RCC 7860 (cell line): ENCODE measurements at regions not wholly inside any gene's neighbourhood (a gene's known extent, or its start where the extent isn't known, plus 50 kb on each side); places are given as distances from the start of the nearest gene placed in this dataset.
A peak's percentile ranks its signal among the peaks of the same experiment; 100 is the strongest.

Experiments
- DNase-seq: peaks from one replicate; pipeline ENCODE4 v3.0.0-alpha.2; 2015; ENCODE audit warnings: low spot score
- FAIRE-seq: peaks from 2 replicates; lab custom pipeline; 2012; peaks lifted over from hg19 to GRCh38; lab: Jason Lieb, UNC

DNA sequence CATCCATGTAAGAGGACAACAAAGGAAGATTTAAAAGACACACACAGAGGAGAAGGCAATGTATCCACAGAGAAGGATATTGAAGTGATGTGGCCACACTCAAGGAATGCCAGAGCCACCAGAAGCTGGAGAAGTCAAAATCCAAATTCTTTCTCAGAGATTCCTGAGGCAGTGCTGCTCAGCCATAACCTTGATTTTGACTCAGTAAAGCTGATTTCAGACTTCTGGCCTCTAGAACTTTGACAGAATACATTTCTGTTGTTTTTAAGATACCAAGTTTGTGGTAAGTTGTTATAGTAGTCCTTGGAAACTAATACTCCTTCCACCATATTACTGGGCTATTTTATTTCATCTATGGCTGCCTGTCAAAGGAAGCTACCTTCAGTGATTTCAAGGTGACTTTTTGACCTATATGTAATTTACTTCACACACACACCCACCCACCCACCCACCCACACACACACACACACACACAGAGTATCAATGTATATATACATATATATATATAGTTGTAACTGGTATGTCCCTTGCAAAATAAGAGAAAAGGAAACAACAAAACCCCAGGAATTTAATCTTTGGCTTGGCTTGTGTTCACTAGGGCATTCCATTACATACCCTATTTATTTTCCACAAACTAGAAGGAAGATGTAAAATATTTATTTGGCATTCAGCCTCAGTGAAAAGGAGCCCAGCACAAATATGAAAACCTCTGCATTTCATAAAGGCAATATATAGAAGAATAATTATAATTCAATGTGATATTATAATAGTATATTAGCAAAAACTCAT lies 142.1 kb upstream of the PTGFR start:
- DNase-seq: no peak
- no peak for FAIRE-seq

DNA sequence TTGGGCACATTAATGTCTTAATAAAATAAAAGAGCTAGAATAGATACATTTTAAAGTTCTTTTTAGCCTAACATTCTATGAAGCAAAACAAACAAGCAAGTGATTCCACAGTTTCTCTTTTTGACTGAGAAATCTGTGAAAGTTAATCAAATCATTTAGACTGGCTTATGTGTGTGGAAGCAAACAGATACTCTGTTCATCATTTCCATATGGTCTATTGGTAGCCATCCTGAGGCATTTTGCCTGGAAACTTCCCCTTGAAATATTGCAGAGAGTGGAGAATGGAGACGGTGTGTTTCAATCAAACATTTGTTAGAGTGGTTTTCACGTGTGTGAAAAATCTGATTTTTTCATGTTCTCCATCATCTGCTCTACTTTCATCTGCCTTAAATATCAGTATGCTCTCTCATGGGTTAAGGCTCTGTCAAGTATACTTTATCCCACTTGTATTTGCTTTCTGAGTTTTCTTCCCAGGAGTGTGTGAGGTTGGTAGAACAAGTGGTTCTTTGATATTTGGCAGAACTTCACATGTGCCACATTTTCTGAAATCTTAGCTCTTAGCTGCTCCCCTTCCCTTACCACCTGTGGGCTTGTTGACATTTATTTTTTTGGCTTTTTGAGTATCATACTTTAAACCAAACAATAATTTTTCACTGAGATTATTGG lies 139.1 kb upstream of the PTGFR start:
- FAIRE-seq: no peak
- DNase-seq: no peak

DNA sequence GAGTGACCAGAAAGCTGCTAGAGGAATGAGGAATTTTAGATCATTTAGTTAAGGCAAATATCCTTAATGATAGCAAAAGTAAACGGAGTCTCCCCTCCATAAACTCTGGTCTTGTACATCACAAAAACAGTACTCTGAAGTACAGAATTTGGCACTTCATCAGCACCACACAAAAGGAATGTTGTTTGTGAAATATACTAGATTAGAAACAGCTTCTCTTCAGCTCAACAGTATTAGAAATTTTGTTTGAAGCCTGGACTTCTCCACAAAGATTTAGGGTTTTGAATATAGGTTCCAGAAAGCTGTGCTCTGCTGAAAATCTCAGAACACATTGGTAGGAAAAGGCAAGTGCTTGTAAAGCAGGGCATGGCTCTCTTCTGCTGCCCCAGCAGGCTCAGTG lies 135.1 kb upstream of the PTGFR start:
- DNase-seq (no peak), FAIRE-seq (no peak)

DNA sequence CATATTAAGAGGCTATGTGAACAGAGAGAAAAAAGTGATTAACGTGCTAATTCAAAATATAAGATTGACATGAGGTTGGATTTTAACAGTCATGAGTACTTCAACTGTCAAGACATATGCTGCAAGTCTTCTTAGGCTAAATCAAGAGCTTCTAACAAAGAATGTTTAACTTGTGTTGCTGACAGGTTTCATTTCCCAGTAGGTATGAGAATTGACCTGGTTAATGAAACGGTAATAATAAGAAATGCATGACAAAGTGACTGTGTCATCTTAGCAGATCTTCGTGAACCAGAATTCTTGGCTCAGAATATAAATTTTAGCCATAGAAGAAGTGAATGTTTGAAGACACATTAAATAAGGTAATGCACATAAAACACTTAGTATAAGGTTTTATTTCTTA lies 132.6 kb upstream of the PTGFR start:
- DNase-seq (no peak), FAIRE-seq (no peak)

DNA sequence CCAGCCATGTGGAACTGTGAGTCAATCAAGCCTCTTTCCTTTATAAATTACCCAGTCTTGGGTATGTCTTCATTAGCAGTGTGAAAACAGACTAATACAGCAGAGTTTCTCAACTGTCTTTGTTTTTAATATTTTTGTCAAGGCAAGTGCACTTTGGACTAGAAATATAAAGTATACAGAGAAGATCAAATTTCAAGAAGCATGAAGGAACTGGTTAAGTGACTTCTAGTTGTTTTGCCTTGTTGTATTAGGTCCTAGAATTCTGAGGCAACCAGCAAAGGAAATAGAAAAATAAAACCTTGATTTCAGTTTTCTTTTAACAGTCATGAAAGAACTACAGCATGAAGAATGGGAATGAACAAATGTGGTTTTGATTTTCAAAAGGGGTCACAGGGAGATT lies 131.1 kb upstream of the PTGFR start:
- DNase-seq (no peak), FAIRE-seq (no peak)

DNA sequence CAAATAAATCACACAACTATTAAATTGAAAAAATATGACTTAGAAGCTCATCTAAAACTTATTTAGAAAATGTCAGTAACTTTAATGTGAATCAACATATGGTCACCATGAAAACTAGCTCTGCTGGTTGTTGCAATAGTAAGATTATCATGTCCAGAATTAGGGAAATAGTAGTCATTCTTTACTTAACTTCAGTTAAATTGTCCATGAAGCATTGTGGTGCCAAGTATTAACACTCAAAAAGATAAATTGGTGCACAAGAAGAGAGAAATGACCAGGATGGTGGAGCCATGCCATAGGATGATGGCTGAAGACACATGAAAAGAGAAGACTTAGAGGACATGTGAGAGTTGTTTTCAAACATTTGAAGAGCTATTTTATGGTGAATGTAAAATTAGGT lies 130.2 kb upstream of the PTGFR start:
- FAIRE-seq: no peak
- DNase-seq: no peak

DNA sequence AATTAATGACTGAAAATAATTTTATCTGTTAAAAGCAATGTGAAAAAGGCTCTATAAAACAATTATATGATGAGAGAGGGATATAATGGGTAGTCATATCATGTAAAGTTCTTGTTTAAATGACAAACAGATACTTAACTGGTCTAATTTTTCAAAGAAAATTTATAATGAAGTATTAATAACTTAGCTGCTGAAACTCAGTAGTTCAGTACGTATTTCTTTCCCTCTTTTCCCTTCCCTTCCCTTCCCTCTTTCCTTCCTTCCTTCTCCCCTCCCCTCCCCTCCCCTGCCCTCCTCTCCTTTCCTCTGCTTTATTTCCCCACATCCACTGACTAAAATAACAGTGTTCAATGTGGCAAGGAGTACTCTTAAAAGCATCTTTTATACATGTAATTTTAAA lies 123.1 kb upstream of the PTGFR start:
- FAIRE-seq (no peak), DNase-seq (no peak)

DNA sequence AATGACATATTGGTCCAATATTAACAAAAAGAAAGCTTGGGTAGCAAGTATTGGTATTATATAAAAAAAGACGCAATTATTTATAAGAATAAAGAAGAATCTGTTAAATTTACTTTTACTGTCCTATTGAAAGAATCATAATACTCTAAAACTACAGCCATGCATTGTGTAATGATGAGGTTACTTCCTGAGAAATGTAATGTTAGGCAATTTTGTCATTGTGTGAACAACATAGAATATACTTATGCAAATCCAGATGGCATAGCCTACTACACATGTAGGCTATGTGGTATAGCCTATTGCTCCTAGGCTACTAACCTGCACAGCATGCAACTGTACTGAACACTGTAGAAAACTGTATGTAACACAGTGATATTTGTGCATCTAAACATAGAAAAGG lies 121.2 kb upstream of the PTGFR start:
- DNase-seq: no peak
- FAIRE-seq: no peak

DNA sequence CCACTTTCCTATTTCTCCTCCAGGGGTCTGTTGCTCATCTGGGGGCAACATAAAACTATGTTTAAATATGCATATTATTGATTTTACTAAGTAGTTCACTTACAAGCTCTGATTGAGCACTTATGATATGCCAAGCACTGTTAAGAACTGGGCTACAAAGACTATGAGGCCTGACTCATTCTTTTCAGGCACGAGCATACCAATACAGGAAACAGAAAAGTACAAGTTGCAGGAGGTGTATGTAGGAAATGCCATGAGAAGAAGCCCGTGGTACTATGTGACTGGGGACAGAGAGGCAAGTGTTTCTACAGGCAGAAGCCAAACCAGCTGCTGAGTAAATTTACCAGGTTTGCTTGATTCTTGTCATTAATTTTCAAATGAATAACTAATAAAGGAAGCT lies 120.4 kb upstream of the PTGFR start:
- DNase-seq: peak; percentile 30
- FAIRE-seq: peak; percentile 42

DNA sequence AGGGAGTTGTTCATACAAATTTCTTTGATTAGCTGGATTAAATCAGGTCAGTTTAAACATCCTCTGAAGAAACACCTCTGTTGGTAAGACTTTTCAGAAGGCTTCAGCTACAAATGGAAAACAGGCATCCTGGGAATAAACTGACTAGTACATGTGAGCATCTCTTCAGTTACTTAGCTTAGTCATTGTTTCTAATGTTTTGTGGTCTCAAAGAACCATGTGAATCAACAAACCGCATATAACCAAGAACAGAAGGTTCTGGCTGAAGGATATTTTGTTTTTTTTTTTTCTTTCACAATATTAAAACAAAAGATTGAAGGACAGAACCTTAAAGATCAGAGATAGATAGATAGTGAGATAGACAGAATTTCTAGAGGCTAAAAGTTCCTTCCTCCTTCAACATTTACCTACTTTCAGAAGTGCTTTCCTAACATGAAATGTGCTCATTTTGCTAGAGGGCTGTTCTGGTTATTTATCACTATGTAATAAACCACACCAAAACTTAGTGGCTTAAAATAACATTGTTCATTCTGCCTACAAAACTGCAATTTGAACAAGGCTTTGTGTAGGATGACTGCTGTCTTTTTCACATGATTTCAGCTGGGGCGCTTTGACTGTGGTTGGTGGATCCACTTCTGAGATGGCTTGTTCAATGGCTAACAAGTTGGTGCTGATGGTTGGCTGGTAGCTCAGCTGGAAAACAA lies 119.8 kb upstream of the PTGFR start:
- DNase-seq (peak; percentile 68), FAIRE-seq (peak; percentile 87)

DNA sequence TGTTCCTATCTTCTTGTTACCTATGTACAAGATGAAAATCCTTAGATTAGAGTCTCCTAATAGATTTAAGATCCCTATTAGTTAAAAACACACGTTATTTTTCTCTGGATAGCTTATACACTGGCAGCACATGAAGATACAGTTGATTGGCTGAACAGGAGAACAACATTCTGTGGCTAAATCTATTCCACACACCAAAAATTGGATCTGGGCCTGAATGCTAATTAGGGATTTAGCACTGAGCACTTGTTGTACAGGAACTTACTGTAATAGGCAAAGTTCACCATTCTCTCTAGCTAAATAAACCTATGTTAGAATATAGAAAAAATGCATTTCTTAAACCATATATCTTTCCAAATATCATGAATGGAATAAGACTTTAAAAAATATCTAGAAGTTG lies 117.1 kb upstream of the PTGFR start:
- DNase-seq: no peak
- FAIRE-seq: no peak

DNA sequence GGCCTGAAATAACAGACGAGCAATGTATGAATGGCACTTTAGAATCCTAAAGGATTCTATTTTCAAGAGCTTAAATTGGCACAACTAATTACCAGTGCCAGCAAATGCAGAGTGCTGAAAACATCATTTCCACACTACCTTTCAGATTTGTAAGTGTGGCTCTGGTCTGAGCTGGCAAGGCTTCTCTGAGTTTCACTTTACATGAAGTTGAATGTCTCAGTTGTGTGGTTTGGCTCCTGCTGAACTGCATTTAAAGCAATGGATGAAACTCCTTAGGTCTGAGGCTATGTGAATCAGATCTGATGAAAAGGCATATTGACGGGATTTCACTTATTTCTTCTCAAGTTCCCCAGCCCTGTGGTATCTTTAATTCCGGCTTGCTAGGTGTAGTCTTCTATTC lies 114.8 kb upstream of the PTGFR start:
- DNase-seq (no peak), FAIRE-seq (no peak)

DNA sequence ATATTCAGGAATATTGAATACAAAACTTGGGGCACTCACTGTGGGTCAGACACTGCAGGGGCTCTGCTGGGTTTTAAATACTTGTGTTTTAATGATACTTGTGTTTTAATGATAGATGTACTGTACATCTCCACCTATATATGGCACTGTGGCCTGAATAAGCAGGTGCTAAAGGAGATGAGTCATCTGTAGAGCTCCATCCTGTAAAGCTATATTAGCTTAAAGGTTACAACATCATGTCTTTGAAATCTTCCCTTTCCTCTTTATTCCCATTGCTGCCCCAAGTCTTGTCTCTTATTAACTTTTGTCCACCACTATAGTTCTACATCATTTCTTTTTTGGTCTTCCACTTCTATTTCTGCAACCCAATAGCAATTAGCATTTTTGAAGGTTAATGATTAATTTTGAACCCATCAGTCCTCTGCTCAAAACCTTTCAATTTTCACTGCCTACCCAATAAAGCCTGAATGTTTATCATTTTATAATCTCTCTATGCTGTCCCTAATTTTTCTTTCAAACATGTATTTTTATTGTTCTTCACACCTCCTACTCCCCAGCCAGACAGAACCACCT lies 113.3 kb upstream of the PTGFR start:
- no peak for FAIRE-seq
- no peak for DNase-seq

DNA sequence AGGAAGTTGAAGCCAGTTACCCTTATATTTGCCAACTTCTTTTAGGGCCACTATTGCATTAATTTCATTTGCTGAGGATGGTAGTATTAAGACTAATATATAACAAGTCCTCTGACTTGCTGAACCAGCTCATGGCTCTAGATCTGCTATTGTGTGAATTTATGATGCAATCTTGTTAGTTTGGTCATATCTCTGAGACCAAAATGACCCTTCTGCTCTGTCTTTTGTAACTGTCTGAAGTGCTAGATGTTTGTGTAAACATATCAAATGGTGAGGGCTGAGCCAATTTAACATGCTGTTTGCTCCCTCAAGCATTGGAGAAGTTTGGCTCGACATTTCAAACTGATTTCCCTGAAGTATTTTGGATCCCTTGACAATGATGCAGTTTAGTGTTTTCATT lies 106.9 kb upstream of the PTGFR start:
- DNase-seq (no peak), FAIRE-seq (no peak)

DNA sequence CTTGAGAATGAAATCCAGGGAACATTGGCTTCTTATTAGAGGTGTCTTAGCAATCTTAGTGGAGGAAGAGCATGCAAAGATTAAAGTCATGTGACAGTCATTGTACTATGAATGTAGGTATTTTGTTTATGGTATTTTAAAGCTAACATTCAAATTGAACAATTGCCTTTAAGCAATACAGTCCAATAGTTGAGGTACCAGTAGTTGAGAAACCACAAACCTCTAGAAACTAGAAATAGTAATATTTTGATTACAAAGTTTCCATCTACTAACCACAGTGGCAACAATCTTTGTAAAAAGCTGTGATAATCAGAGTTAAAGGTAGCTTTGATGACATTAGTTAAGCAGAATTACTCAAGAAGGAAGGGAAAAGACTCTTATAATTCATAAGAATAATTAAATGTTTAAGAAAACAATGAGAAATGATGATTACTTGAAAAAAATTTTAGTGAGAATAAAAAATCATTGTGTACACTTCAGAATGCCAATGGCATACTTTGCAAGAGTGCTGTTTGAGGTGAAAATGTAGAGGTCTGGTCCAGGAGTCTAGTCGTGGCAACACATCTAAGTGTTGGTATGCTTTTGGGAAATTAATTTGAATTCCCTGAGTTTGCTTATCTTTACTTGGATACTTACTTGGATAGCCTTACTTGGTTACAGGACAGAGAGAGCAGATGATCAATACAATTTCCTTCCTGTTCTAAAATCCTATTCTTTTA lies 104.9 kb upstream of the PTGFR start:
- FAIRE-seq (no peak), DNase-seq (no peak)

DNA sequence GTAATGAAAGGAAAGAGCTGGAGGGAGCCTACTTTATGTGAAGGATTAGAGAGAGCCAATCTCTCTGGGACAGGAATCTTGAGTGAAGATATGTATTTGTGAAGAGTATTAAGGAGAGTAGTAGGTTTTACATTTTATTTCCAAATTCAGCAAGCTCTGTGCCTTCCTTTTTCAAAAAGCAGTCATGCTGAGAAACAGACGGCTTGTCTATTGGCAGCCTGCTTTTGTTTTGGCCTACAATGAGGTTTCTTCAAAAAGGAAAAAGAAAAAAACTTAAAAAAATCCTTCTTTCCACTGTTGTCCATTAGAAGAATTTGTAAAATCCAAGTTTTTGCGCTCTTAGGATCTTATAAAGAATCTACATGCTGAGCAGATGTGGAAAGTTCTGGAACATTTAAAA lies 103.6 kb upstream of the PTGFR start:
- DNase-seq (no peak), FAIRE-seq (no peak)

DNA sequence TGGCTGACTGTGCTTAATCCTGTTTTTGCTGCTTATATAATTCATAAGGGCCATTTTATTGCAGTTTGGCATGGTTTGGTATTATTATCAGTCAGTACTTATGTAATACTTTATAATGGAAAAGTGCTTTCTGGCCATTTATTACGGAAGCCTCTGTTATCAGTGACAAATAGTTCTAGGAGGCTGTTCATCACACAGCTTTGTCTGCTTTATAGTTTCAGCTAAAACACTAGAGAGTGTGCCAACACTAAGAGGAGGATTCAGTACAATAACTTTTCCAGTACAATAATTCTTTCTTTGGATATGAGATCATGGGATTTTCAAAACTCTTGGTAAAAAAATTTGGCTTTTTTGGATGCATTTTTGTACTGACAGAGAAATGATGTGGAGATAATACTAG lies 102.9 kb upstream of the PTGFR start:
- FAIRE-seq: no peak
- DNase-seq: no peak

DNA sequence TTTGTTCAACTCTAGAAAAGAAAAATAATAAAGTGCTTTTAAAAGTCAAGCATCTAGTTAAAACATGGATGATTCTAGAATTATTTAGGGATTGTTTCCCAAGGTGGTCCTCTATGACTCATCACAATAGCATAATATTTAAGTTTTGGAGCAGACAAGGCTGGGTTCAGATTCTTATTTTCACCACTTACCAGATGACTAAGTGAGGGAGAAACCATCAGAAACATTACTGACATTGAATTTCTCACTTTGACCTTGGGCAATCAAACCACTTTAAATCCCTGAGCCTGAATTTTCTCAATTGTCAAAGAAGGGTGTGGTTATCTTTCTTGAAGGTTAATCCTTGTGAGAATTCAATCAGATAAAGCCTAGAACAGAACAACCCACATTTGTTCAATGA lies 102.5 kb upstream of the PTGFR start:
- FAIRE-seq: no peak

DNA sequence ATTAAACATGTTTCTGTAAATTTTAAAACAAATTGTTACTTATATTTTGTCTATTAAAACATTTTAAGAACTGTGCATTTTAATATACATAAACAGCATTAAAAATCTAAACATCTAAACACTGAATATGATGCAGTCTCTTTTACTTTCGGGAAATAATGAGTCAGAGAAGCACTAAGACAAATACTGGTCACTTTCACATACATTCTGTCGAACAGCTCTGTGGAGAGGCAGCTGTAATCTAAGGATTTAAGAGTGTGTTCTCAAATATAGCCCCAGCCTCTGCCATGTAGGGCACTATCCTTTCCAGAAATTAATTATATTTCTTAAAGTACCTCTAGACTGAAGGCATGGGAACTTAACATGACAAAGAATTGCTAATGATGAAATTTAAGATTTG lies 89.6 kb upstream of the PTGFR start:
- DNase-seq: no peak
- no peak for FAIRE-seq

More for the DNA sequence above, 102.5 kb upstream of the PTGFR start:
- DNase-seq: no peak

DNA sequence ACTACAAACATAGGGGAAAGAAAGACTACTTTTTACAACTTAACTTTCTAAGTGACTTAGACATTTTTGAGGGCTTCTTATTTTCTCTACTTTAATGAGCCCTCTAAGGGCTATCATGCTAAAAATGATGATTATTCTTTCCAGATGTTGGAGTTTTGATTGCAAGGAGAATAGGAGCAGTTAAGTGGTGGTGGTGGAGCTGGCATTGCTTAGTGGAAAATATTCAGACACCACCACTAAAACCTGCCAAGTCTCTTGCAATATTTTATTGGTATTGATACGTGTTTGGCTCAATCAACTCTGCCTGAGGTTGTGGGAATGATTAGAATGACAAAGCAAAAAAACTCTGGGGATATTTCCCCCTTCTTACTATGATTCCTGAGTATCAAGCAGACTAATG lies 82.6 kb upstream of the PTGFR start:
- no peak for FAIRE-seq
- no peak for DNase-seq

DNA sequence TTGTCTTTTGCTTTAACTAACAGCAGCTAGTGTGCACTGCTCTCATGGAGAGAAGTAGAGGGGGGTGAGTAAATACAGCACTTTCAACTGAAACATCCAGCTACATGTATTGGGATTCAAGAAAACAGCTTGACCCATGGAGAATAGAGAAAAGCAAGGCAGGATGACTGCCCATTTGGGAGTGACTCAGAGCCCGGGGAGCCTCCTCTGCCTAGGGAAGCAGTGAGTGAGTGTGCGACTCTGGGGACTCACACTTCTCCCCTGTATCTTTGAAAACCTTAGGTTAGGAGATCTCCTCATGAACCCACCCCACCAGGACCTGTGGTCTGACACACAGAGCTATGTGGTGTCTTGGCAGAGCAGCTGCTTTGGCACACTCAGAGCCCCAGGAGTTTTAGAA lies 82.0 kb upstream of the PTGFR start:
- no peak for FAIRE-seq
- no peak for DNase-seq
